ENCODE measurements at regions not wholly inside any gene's neighbourhood (a gene's known extent, or its start where the extent isn't known, plus 50 kb on each side); places are given as distances from the start of the nearest gene placed in this dataset.

- TF ChIP-seq SP1 (IDR thresholded peaks at IDR 0.05; ENCODE audit: low read depth) (no peak), EGR1 (IDR thresholded peaks at IDR 0.05; ENCODE audit: low read depth) (no peak), JUND (IDR thresholded peaks at IDR 0.05) (no peak), EZH2phosphoT487 (IDR thresholded peaks at IDR 0.05; ENCODE audit: borderline replicate concordance) (no peak), CEBPB (IDR thresholded peaks at IDR 0.05; ENCODE audit: low read depth) (no peak), YY1 (IDR thresholded peaks at IDR 0.05; ENCODE audit: extremely low read depth, insufficient replicate concordance, low read depth, low read length) (no peak)
Measured at GRCh38 chr22:49193348-49193747, 634.3 kb downstream of the BRD1 start (continued).

DNA sequence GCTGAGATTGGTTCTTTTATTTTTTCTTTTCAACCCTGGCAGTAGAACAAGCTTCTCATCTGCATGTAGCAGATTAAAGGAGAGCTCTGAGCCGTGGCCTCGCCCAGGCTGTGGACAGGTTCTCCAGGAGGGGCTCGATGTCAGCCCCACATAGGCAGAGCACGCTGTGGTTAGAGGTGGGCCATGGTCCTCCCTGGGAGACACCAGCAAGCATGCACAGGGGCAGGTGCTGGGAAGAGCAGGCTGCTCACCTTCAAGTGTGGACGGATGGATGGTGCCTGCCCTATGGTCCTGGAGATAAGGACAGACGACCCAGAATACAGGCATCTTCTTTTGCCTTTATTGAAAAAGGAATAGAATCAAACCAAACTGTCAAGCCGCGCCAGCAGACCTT, 634.8 kb downstream of the BRD1 start:
- ATAC-seq (no peak), DNase-seq (ENCODE audit: low read depth, low spot score) (no peak)
- Histone ChIP-seq H3K9ac (ENCODE audit: low read length) (no peak overlapping the region), H3K4me2 (ENCODE audit: low read length) (no peak overlapping the region), H3K4me1 (ENCODE audit: control insufficient read depth in 1 of 2, insufficient read depth in 2 of 2, low read length in 2 of 2) (peaks cover 0 to 9% of the 10 kb centered on the region in 2 experiments; a peak in 2 of 4 replicates), H4K20me1 (ENCODE audit: insufficient read depth) (no peaks in the 10 kb centered on the region), H3K4me3 (replicated peaks in 1 of 2; ENCODE audit: low read depth in 1 of 2, low read length in 2 of 2) (no peak overlapping the region), H2AFZ (ENCODE audit: low read depth, low read length, poor library complexity, severe bottlenecking) (no peak overlapping the region), H3K9me2 (ENCODE audit: insufficient read depth) (no peaks in the 10 kb centered on the region), H3K27me3 (ENCODE audit: insufficient read depth, low read length) (peaks cover 11% of the 10 kb centered on the region), H3K36me3 (ENCODE audit: control insufficient read depth in 1 of 2, insufficient read depth in 2 of 2, low read length in 2 of 2) (no peaks in the 10 kb centered on the region), H3K9me3 (ENCODE audit: control insufficient read depth in 1 of 2, insufficient read depth in 1 of 2, low read depth in 1 of 2, low read length in 2 of 2) (peaks cover 0 to 6% of the 10 kb centered on the region in 2 experiments; a peak in 1 of 4 replicates), H3K27ac (ENCODE audit: low read depth, low read length) (no peak overlapping the region), H3K79me2 (ENCODE audit: insufficient read depth, low read length) (no peaks in the 10 kb centered on the region)
- no peak for TF ChIP-seq SP1 (IDR thresholded peaks at IDR 0.05; ENCODE audit: low read depth)
- TF ChIP-seq SIN3A (IDR thresholded peaks at IDR 0.05; ENCODE audit: low read depth): no peak
- no peak for TF ChIP-seq ZFX (IDR thresholded peaks at IDR 0.05)
- TF ChIP-seq, protein P1, sequence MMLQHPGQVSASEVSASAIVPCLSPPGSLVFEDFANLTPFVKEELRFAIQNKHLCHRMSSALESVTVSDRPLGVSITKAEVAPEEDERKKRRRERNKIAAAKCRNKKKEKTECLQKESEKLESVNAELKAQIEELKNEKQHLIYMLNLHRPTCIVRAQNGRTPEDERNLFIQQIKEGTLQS (IDR thresholded peaks at IDR 0.05): no peak
- TF ChIP-seq ZNF274 (IDR thresholded peaks at IDR 0.05; ENCODE audit: low read depth, low read length): no peak
- no peak for TF ChIP-seq POLR2A (IDR thresholded peaks at IDR 0.05; ENCODE audit: borderline replicate concordance, extremely low read depth, insufficient read depth, insufficient read length)
- no peak for TF ChIP-seq SRF (IDR thresholded peaks at IDR 0.05; ENCODE audit: low read depth)
- TF ChIP-seq, protein P2, sequence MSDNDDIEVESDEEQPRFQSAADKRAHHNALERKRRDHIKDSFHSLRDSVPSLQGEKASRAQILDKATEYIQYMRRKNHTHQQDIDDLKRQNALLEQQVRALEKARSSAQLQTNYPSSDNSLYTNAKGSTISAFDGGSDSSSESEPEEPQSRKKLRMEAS (IDR thresholded peaks at IDR 0.05): no peak
- TF ChIP-seq, protein P3, sequence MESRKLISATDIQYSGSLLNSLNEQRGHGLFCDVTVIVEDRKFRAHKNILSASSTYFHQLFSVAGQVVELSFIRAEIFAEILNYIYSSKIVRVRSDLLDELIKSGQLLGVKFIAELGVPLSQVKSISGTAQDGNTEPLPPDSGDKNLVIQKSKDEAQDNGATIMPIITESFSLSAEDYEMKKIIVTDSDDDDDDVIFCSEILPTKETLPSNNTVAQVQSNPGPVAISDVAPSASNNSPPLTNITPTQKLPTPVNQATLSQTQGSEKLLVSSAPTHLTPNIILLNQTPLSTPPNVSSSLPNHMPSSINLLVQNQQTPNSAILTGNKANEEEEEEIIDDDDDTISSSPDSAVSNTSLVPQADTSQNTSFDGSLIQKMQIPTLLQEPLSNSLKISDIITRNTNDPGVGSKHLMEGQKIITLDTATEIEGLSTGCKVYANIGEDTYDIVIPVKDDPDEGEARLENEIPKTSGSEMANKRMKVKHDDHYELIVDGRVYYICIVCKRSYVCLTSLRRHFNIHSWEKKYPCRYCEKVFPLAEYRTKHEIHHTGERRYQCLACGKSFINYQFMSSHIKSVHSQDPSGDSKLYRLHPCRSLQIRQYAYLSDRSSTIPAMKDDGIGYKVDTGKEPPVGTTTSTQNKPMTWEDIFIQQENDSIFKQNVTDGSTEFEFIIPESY (IDR thresholded peaks at IDR 0.05; ENCODE audit: extremely low read depth, insufficient replicate concordance, low read length): no peak
- no peak for TF ChIP-seq TCF7L2 (IDR thresholded peaks at IDR 0.05; ENCODE audit: borderline replicate concordance, extremely low read depth, insufficient read depth, insufficient read length)
- TF ChIP-seq ELF1 (IDR thresholded peaks at IDR 0.05; ENCODE audit: borderline replicate concordance, low read depth): no peak
- TF ChIP-seq FOSL1 (IDR thresholded peaks at IDR 0.05; ENCODE audit: low read depth): no peak
- TF ChIP-seq, protein P4, sequence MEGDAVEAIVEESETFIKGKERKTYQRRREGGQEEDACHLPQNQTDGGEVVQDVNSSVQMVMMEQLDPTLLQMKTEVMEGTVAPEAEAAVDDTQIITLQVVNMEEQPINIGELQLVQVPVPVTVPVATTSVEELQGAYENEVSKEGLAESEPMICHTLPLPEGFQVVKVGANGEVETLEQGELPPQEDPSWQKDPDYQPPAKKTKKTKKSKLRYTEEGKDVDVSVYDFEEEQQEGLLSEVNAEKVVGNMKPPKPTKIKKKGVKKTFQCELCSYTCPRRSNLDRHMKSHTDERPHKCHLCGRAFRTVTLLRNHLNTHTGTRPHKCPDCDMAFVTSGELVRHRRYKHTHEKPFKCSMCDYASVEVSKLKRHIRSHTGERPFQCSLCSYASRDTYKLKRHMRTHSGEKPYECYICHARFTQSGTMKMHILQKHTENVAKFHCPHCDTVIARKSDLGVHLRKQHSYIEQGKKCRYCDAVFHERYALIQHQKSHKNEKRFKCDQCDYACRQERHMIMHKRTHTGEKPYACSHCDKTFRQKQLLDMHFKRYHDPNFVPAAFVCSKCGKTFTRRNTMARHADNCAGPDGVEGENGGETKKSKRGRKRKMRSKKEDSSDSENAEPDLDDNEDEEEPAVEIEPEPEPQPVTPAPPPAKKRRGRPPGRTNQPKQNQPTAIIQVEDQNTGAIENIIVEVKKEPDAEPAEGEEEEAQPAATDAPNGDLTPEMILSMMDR (IDR thresholded peaks at IDR 0.05 in 2 of 3, conservative IDR thresholded peaks at IDR 0.05 in 1 of 3; ENCODE audit: borderline replicate concordance in 1 of 3, insufficient read depth in 1 of 3, low read depth in 2 of 3, low read length in 2 of 3): no peak
- no peak for TF ChIP-seq POLR2AphosphoS5 (IDR thresholded peaks at IDR 0.05; ENCODE audit: low read depth, low read length)
- TF ChIP-seq EZH2 (IDR thresholded peaks at IDR 0.05): no peak
- TF ChIP-seq YY1 (IDR thresholded peaks at IDR 0.05; ENCODE audit: extremely low read depth, insufficient replicate concordance, low read depth, low read length): no peak
- TF ChIP-seq JUND (IDR thresholded peaks at IDR 0.05): no peak
- POLR2A ChIA-PET: no interaction called here
- BruUV-seq (replicated peaks): no TSS peak
- intact Hi-C loops (cut with micrococcal nuclease): no loop called here
- CTCF ChIA-PET: no interaction called here
- RAD21 ChIA-PET (ENCODE audit: low non-redundant PET in 1 of 2, low total read pairs in 2 of 2, uncharacterized antibody in 2 of 2, unreplicated experiment in 2 of 2): no interaction called here
